A673 (cell line): ENCODE measurements at regions not wholly inside any gene's neighbourhood (a gene's known extent, or its start where the extent isn't known, plus 50 kb on each side); places are given as distances from the start of the nearest gene placed in this dataset.
"Not testable (repeated sequence)": the region's sequence is repeated elsewhere in the genome, so short reads cannot be mapped to it uniquely, and the experiment has no call there.

Source experiments
- EZH2 ChIP-seq: fragments of 200-600 bp; sonication (generic); IDR thresholded peaks from 2 replicates; pipeline ENCODE4 v1.6.1; 2017; ENCODE audit warnings: borderline replicate concordance, low read depth, mild to moderate bottlenecking, mixed read lengths, antibody characterized with exemption, low read length; ENCODE audit not compliant: poor library complexity, severe bottlenecking
- TF ChIP-seq, protein P1 (sequence below): fragments of 300-800, 200-600 bp; sonication (generic); conservative IDR thresholded peaks from 2 replicates; pipeline ENCODE4 v1.5.1; 2017; ENCODE audit warnings: low read depth, mild to moderate bottlenecking, antibody characterized with exemption, low read length, moderate library complexity, mixed read lengths

DNA sequence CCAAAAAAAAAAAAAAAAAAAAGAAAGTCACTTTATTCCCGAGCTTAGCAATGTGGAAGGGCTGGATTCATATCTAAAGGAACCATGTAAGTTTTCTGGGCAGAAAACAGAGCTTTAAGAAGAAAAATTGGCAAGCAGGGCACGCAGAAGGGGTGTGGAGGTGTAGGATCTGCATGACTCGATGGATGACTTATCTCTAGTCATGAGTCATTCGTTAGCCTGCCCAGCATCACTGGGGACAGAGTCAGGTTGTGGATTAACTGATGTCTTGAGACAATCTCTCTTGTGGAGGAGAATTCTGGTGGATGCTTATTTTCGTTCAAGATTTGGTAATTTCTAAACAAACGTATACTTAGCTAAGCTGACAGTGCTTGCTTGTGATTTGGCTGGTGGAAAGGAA is 322.8 kb upstream of the NPAP1 start:
- TF ChIP-seq, protein P1, sequence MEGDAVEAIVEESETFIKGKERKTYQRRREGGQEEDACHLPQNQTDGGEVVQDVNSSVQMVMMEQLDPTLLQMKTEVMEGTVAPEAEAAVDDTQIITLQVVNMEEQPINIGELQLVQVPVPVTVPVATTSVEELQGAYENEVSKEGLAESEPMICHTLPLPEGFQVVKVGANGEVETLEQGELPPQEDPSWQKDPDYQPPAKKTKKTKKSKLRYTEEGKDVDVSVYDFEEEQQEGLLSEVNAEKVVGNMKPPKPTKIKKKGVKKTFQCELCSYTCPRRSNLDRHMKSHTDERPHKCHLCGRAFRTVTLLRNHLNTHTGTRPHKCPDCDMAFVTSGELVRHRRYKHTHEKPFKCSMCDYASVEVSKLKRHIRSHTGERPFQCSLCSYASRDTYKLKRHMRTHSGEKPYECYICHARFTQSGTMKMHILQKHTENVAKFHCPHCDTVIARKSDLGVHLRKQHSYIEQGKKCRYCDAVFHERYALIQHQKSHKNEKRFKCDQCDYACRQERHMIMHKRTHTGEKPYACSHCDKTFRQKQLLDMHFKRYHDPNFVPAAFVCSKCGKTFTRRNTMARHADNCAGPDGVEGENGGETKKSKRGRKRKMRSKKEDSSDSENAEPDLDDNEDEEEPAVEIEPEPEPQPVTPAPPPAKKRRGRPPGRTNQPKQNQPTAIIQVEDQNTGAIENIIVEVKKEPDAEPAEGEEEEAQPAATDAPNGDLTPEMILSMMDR: not testable (repeated sequence)
- TF ChIP-seq EZH2: not testable (repeated sequence)
